ENCODE measurements at regions not wholly inside any gene's neighbourhood (a gene's known extent, or its start where the extent isn't known, plus 50 kb on each side); places are given as distances from the start of the nearest gene placed in this dataset.

DNA sequence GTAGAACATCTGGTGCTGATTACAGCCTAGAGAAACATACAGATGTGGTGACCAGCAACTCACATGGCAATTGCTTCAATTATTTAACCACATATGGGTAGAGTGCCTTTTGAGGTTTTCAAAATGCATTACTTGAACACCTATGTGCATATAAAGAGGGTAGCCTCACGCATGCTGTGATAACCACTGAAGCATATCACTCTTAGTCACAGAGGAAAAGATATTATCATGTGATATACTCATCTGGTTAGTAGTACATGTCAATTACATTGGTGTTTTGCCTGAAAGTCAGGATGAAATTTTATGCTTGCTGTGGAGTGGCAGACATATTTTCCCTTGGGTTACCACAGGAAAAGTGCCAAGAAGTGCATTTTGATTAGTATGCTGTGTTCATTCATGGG is 459.3 kb upstream of the AGTR1 start:
- TF ChIP-seq, protein P1, sequence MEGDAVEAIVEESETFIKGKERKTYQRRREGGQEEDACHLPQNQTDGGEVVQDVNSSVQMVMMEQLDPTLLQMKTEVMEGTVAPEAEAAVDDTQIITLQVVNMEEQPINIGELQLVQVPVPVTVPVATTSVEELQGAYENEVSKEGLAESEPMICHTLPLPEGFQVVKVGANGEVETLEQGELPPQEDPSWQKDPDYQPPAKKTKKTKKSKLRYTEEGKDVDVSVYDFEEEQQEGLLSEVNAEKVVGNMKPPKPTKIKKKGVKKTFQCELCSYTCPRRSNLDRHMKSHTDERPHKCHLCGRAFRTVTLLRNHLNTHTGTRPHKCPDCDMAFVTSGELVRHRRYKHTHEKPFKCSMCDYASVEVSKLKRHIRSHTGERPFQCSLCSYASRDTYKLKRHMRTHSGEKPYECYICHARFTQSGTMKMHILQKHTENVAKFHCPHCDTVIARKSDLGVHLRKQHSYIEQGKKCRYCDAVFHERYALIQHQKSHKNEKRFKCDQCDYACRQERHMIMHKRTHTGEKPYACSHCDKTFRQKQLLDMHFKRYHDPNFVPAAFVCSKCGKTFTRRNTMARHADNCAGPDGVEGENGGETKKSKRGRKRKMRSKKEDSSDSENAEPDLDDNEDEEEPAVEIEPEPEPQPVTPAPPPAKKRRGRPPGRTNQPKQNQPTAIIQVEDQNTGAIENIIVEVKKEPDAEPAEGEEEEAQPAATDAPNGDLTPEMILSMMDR (IDR thresholded peaks at IDR 0.05), result no peak
- TF ChIP-seq POLR2A (IDR thresholded peaks at IDR 0.05), result no peak
